ENCODE measurements at regions not wholly inside any gene's neighbourhood (a gene's known extent, or its start where the extent isn't known, plus 50 kb on each side); places are given as distances from the start of the nearest gene placed in this dataset.

DNA sequence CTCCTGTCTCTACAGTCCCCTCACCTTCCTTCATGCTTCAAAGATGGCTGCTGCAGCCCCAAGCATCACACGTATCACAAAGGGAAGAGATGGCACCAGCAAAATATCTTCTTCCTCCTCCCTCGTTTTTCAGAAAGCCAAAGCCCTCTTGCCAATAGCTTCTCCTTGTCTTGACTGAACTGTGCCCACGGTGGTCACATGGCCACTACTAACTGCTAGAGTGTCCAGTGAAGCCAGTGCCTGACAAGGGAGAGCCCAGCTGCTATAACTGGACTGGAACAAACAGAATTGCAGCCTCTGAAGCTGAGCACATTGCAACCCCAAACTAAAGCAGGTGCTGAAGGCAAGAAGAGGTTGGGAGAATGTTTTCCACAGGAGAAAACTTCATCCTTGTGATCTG lies 120.8 kb upstream of the RET start:
- no peaks in the 10 kb centered on the region for H3K36me3 ChIP-seq (ENCODE audit: control insufficient read depth in 5 of 5, insufficient read depth in 5 of 5, low read length in 5 of 5)
- peaks cover 0 to 16% (median 14%) of the 10 kb centered on the region in 5 donors for H3K4me1 ChIP-seq (ENCODE audit: control insufficient read depth in 5 of 5, insufficient read depth in 5 of 5, low read length in 5 of 5)
- H3K27me3 ChIP-seq (ENCODE audit: control insufficient read depth in 5 of 5, insufficient read depth in 4 of 5, low read length in 5 of 5) = peaks cover 0 to 13% (median 2%) of the 10 kb centered on the region in 5 donors
- no peak overlapping the region for H3K4me3 ChIP-seq (ENCODE audit: low read depth in 1 of 5, low read length in 5 of 5)
- H3K9ac ChIP-seq (ENCODE audit: low read length in 5 of 5) = no peak overlapping the region
- peaks cover 0 to 3% (median 0%) of the 10 kb centered on the region in 5 donors for H3K9me3 ChIP-seq (ENCODE audit: control insufficient read depth in 5 of 5, low read length in 5 of 5)
- no peak overlapping the region for H3K27ac ChIP-seq (ENCODE audit: low read depth, low read length)

- no peak overlapping the region for H3K27ac ChIP-seq (ENCODE audit: low read depth, low read length)
- no peaks in the 10 kb centered on the region for H3K36me3 ChIP-seq (ENCODE audit: control insufficient read depth in 5 of 5, insufficient read depth in 5 of 5, low read length in 5 of 5)
- peaks cover 6 to 20% (median 17%) of the 10 kb centered on the region in 5 donors for H3K4me1 ChIP-seq (ENCODE audit: control insufficient read depth in 5 of 5, insufficient read depth in 5 of 5, low read length in 5 of 5)
- H3K4me3 ChIP-seq (ENCODE audit: low read depth in 1 of 5, low read length in 5 of 5) = no peak overlapping the region
- no peak overlapping the region for H3K9ac ChIP-seq (ENCODE audit: low read length in 5 of 5)
- H3K9me3 ChIP-seq (ENCODE audit: control insufficient read depth in 5 of 5, low read length in 5 of 5) = peaks cover 0 to 3% (median 0%) of the 10 kb centered on the region in 5 donors
- no peaks in the 10 kb centered on the region for H3K27me3 ChIP-seq (ENCODE audit: control insufficient read depth in 5 of 5, insufficient read depth in 4 of 5, low read length in 5 of 5)
These were observed 118.6 kb upstream of the RET start for GRCh38 chr10:42958142-42958868.

DNA sequence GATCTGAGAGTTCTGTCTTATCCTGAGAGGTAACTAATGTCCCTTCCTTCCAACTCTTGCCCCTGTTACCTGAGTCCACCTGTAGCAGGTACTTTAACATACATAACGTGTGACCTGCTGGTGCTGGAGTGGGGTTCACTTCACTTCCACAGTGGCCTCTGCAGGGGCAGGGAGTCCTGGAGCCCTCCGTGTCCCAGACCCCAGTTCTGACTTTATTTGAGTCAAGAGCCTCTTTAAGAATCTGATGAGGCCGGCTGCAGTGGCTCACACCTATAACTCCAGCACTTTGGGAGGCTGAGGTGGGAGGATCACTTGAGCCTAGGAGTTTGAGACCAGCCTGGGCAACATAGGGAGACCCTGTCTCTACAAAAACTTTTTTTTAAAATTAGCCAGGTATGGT lies 117.0 kb upstream of the RET start:
- no peak overlapping the region for H3K9ac ChIP-seq (ENCODE audit: low read length in 5 of 5)

DNA sequence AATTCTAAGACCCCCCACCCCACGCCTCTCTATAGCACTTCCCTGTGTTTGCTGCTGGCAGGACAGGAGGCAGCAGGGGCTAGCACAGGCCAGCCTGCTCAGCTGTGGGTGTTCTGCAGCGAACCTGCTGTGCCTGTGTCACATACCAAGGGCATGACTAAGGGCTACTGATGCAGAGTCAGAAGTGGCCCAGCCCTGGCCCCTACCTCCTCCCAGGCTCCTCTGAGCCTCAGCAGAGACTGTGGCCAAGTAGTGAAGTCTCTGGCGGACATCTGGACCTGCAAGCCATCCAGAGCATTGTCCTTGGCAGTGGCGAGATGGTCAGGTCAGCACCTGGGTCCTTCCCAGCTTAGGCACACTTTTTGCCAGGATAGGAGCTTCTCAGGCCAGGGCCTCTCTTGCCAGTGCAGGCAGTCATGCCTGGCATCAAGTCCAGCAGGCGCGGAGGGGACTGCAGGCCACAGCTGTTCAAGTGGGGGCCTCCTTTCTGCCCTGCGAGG lies 116.3 kb upstream of the RET start:
- Histone ChIP-seq H3K9me3 (ENCODE audit: control insufficient read depth in 5 of 5, low read length in 5 of 5) (peaks cover 0 to 3% (median 0%) of the 10 kb centered on the region in 5 donors), H3K4me1 (ENCODE audit: control insufficient read depth in 5 of 5, insufficient read depth in 5 of 5, low read length in 5 of 5) (peaks cover 6 to 25% (median 23%) of the 10 kb centered on the region in 5 donors), H3K36me3 (ENCODE audit: control insufficient read depth in 5 of 5, insufficient read depth in 5 of 5, low read length in 5 of 5) (no peaks in the 10 kb centered on the region), H3K27ac (ENCODE audit: low read depth, low read length) (no peak overlapping the region), H3K9ac (ENCODE audit: low read length in 5 of 5) (no peak overlapping the region), H3K4me3 (ENCODE audit: low read depth in 1 of 5, low read length in 5 of 5) (no peak overlapping the region), H3K27me3 (ENCODE audit: control insufficient read depth in 5 of 5, insufficient read depth in 4 of 5, low read length in 5 of 5) (no peaks in the 10 kb centered on the region)

More for the DNA sequence above, 117.0 kb upstream of the RET start:
- no peak overlapping the region for H3K27ac ChIP-seq (ENCODE audit: low read depth, low read length)
- H3K4me1 ChIP-seq (ENCODE audit: control insufficient read depth in 5 of 5, insufficient read depth in 5 of 5, low read length in 5 of 5) = peaks cover 6 to 25% (median 23%) of the 10 kb centered on the region in 5 donors
- H3K27me3 ChIP-seq (ENCODE audit: control insufficient read depth in 5 of 5, insufficient read depth in 4 of 5, low read length in 5 of 5) = no peaks in the 10 kb centered on the region
- peaks cover 0 to 3% (median 0%) of the 10 kb centered on the region in 5 donors for H3K9me3 ChIP-seq (ENCODE audit: control insufficient read depth in 5 of 5, low read length in 5 of 5)
- H3K4me3 ChIP-seq (ENCODE audit: low read depth in 1 of 5, low read length in 5 of 5) = no peak overlapping the region
- H3K36me3 ChIP-seq (ENCODE audit: control insufficient read depth in 5 of 5, insufficient read depth in 5 of 5, low read length in 5 of 5) = no peaks in the 10 kb centered on the region

DNA sequence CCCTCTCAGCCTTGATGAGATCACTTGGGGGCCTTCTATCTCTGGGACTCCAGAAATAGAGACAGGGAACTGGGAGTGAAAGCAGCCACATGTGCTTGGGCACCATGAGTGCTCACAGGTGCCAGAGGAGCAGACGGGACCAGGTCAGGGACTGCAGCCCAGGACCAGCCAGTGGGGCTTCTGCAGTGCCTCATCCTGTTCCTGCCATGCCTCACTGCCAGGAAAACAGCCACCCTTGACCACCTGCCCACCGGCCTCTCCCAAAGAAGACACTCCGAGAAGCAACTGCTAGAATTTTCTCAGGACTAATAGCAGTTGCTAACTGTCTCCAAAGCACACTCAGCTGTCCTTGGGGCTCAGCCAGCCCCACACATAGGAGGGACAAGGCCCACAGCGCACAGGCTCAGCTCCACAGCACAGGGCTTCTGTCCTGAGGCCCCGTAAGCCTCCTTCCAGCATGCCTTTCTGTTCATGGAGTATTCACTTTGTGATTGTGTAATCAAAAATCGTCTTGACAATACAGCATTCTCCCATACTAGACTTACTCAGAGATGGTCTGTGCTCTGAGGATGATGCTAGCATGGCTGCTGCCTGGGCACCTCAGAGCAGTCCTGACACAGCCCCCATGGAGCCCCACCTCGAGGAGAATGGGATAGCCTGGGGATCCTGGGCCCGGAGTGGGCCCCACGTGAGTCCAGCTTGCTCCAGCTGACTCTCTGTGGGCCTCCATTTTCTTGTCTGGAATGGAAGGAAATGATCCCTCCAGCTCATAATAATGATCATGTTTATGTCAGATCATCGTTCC lies 115.7 kb upstream of the RET start:
- no peak overlapping the region for H3K9ac ChIP-seq (ENCODE audit: low read length in 5 of 5)
- H3K9me3 ChIP-seq (ENCODE audit: control insufficient read depth in 5 of 5, low read length in 5 of 5) = peaks cover 0 to 3% (median 0%) of the 10 kb centered on the region in 5 donors
- no peak overlapping the region for H3K4me3 ChIP-seq (ENCODE audit: low read depth in 1 of 5, low read length in 5 of 5)
- no peaks in the 10 kb centered on the region for H3K36me3 ChIP-seq (ENCODE audit: control insufficient read depth in 5 of 5, insufficient read depth in 5 of 5, low read length in 5 of 5)
- H3K4me1 ChIP-seq (ENCODE audit: control insufficient read depth in 5 of 5, insufficient read depth in 5 of 5, low read length in 5 of 5) = peaks cover 6 to 25% (median 23%) of the 10 kb centered on the region in 5 donors
- no peaks in the 10 kb centered on the region for H3K27me3 ChIP-seq (ENCODE audit: control insufficient read depth in 5 of 5, insufficient read depth in 4 of 5, low read length in 5 of 5)
- H3K27ac ChIP-seq (ENCODE audit: low read depth, low read length) = no peak overlapping the region

DNA sequence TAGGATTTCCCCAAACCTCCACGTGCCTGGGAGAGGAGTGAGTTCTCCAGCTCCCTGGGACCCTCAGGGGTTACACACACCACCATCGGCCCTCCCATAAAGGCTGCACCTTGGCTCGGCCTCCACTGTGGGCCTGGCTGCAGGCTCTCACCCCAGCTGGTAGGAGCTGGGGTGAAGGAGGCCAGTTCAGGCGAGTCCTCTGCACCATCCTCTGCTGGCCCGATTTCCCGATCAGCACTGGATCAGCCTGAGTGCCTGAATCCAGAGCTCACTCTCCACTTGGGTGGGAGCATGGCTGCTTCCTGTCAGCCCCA lies 115.1 kb upstream of the RET start:
- Histone ChIP-seq H3K27ac (ENCODE audit: low read depth, low read length) (no peak overlapping the region), H3K9me3 (ENCODE audit: control insufficient read depth in 5 of 5, low read length in 5 of 5) (no peaks in the 10 kb centered on the region), H3K36me3 (ENCODE audit: control insufficient read depth in 5 of 5, insufficient read depth in 5 of 5, low read length in 5 of 5) (no peaks in the 10 kb centered on the region)

GRCh38 chr10:42962110-42962901 lies 114.6 kb upstream of the RET start:
- no peaks in the 10 kb centered on the region for H3K36me3 ChIP-seq (ENCODE audit: control insufficient read depth in 5 of 5, insufficient read depth in 5 of 5, low read length in 5 of 5)
- H3K9ac ChIP-seq (ENCODE audit: low read length in 5 of 5) = no peak overlapping the region
- H3K9me3 ChIP-seq (ENCODE audit: control insufficient read depth in 5 of 5, low read length in 5 of 5) = no peaks in the 10 kb centered on the region
- H3K27ac ChIP-seq (ENCODE audit: low read depth, low read length) = no peak overlapping the region
- H3K4me3 ChIP-seq (ENCODE audit: low read depth in 1 of 5, low read length in 5 of 5) = no peak overlapping the region
- H3K4me1 ChIP-seq (ENCODE audit: control insufficient read depth in 5 of 5, insufficient read depth in 5 of 5, low read length in 5 of 5) = peaks cover 6 to 25% (median 23%) of the 10 kb centered on the region in 5 donors
- no peaks in the 10 kb centered on the region for H3K27me3 ChIP-seq (ENCODE audit: control insufficient read depth in 5 of 5, insufficient read depth in 4 of 5, low read length in 5 of 5)

More for the DNA sequence above, 115.1 kb upstream of the RET start:
- no peaks in the 10 kb centered on the region for H3K27me3 ChIP-seq (ENCODE audit: control insufficient read depth in 5 of 5, insufficient read depth in 4 of 5, low read length in 5 of 5)
- H3K4me3 ChIP-seq (ENCODE audit: low read depth in 1 of 5, low read length in 5 of 5) = no peak overlapping the region
- no peak overlapping the region for H3K9ac ChIP-seq (ENCODE audit: low read length in 5 of 5)
- H3K4me1 ChIP-seq (ENCODE audit: control insufficient read depth in 5 of 5, insufficient read depth in 5 of 5, low read length in 5 of 5) = peaks cover 6 to 25% (median 23%) of the 10 kb centered on the region in 5 donors

DNA sequence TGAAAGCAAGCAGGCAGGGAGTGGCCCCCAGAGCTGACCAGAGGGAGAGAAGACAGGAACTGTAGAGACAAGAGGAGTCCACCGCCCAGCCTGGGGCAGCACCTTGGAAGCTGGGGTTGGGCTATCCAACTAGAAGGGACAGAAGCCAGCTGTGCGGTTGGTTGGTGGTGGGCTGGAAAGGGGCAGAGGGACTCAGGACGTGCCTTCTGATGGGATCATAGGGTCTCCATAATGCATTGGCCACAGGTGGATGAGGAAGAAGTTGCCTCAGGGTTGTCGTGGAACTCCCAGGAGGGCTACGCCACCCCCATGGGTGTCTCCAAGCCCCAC lies 114.0 kb upstream of the RET start:
- H3K27ac ChIP-seq (ENCODE audit: low read depth, low read length) = no peak overlapping the region
- peaks cover 6 to 25% (median 23%) of the 10 kb centered on the region in 5 donors for H3K4me1 ChIP-seq (ENCODE audit: control insufficient read depth in 5 of 5, insufficient read depth in 5 of 5, low read length in 5 of 5)
- no peaks in the 10 kb centered on the region for H3K27me3 ChIP-seq (ENCODE audit: control insufficient read depth in 5 of 5, insufficient read depth in 4 of 5, low read length in 5 of 5)
- no peaks in the 10 kb centered on the region for H3K36me3 ChIP-seq (ENCODE audit: control insufficient read depth in 5 of 5, insufficient read depth in 5 of 5, low read length in 5 of 5)
- H3K9ac ChIP-seq (ENCODE audit: low read length in 5 of 5) = no peak overlapping the region
- no peaks in the 10 kb centered on the region for H3K9me3 ChIP-seq (ENCODE audit: control insufficient read depth in 5 of 5, low read length in 5 of 5)
- no peak overlapping the region for H3K4me3 ChIP-seq (ENCODE audit: low read depth in 1 of 5, low read length in 5 of 5)

DNA sequence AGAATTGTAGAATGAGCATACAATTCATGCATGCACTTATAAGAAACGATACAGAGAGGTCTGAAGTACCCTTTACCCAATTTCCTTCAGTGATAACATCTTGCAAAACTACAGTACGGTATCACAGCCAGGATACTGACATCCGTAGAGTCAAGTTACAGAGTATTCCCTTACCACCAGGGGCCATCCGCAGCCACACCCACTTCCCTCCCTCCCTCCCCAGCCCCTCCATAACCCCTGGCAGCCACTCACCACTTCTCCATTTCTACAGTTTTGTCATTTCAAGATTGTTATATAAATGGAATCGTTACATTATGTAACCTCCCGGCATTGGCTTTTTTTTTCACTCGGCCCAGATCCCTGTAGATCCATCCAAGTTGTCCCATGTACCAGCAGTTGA lies 113.6 kb upstream of the RET start:
- no peak overlapping the region for H3K27ac ChIP-seq (ENCODE audit: low read depth, low read length)
- no peaks in the 10 kb centered on the region for H3K9me3 ChIP-seq (ENCODE audit: control insufficient read depth in 5 of 5, low read length in 5 of 5)
- H3K4me3 ChIP-seq (ENCODE audit: low read depth in 1 of 5, low read length in 5 of 5) = no peak overlapping the region
- H3K9ac ChIP-seq (ENCODE audit: low read length in 5 of 5) = no peak overlapping the region
- no peaks in the 10 kb centered on the region for H3K27me3 ChIP-seq (ENCODE audit: control insufficient read depth in 5 of 5, insufficient read depth in 4 of 5, low read length in 5 of 5)
- H3K36me3 ChIP-seq (ENCODE audit: control insufficient read depth in 5 of 5, insufficient read depth in 5 of 5, low read length in 5 of 5) = no peaks in the 10 kb centered on the region
- H3K4me1 ChIP-seq (ENCODE audit: control insufficient read depth in 5 of 5, insufficient read depth in 5 of 5, low read length in 5 of 5) = peaks cover 6 to 25% (median 23%) of the 10 kb centered on the region in 5 donors
